Fibroblast of skin of back (primary cell): ENCODE measurements at regions not wholly inside any gene's neighbourhood (a gene's known extent, or its start where the extent isn't known, plus 50 kb on each side); places are given as distances from the start of the nearest gene placed in this dataset.
"Not testable (repeated sequence)": the region's sequence is repeated elsewhere in the genome, so short reads cannot be mapped to it uniquely, and the experiment has no call there.

Experiments
- DNase-seq: peaks from one replicate; pipeline ENCODE4 v3.0.0-alpha.2; 2013

DNA sequence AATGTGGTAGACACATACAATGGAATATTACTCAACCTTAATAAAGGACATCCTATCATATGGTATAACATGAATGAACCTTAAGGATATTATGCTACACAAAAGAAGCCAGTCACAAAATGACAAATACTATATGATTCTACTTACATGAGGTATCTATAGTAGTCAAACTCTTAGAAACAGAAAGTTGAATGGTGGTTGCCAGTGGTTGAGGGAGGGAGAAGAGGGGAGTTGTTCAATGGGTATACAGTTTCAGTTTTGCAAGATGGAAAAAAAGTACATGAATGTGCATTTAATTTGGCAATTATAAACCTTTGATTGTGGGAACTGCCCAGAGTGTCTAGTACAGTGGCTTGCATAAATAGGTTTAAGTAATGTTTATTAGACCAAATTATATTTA lies 473.3 kb upstream of the ZNF608 start:
- DNase-seq, result no peak

DNA sequence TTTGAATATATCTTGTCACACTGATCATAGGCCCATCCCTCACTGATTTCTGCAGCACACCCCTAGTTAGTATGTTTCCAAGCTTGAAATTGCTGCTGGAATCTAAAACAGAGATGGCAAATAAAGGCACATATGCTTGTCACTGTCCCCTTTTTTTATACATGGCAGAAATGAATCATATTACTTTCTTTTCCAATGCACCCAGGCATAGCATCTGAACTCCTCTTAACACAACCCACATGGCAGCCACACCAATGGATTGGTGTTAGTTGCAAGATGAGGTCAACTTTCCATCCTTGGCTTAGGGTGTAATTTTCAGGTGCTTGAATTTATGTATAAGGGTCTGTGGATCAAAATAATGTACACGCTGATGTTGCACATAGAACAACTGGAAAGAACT lies 473.8 kb upstream of the ZNF608 start:
- no peak for DNase-seq

DNA sequence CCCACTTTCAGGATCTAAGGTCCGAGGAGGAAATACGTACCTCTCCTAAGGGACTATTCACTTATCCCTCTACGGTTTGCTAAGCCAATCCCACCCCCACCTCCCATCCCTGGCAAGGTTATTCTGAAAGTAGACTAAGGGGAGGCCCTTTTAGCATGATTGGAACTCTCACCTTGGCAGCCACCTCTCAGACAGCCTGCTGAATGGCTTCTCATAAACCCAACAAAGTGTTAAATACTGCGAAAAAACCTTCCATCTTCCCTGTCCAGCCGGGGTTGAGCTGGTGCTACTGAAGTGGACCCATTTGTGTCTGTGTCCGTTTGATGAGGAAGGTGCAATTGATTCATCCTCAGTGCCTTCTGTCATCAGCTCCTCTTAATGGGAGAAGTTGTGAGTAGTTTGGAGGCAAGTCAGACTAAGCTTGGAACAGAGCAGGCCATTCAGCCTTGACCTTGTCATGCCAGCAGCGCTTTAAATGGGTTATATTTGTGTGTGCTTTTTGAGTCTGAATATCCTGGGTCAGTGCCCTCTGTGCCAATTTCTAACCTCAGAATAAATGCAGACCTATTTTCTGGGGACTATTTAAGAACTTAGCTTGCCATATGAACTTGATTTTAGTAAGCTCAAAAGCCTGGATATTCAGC lies 476.3 kb upstream of the ZNF608 start:
- no peak for DNase-seq

DNA sequence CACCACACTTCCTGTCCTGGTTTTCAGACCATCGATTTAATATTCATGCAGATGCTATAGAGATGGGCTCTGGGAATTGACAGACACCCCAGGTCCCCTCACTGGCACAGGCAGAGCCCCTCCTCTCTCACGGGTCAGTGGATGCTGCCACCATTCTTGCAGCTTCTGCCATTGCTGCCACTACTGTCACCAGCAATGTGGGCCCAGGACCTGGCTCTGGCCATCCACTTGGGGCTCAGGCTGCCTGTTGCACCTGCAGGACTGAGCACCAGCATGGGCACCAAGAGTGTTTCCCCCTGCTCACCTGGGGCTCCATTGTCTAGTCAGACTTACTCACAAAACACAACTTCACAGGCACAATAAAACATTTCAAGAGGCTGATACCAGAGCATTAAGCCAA lies 479.0 kb upstream of the ZNF608 start:
- DNase-seq, result no peak

DNA sequence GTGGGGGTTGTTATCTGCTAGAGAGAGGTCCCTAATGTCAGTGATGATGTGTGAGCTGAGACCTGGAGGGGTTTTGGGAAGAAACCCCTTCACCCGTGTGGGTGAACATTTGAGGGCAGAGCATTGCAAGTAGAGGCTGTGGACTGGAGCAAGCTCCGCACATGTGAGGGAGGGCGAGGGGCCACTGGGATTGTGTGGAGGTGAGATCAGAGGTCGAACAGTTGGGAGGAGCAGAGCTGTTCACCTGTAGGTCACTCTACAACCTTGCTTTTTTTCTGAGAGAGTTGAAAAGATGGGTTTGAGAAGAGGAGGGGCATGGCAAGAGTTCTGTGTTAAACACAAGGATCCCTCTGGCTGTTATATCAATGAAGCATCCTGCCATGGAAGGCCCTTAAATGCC lies 480.4 kb upstream of the ZNF608 start:
- no peak for DNase-seq

DNA sequence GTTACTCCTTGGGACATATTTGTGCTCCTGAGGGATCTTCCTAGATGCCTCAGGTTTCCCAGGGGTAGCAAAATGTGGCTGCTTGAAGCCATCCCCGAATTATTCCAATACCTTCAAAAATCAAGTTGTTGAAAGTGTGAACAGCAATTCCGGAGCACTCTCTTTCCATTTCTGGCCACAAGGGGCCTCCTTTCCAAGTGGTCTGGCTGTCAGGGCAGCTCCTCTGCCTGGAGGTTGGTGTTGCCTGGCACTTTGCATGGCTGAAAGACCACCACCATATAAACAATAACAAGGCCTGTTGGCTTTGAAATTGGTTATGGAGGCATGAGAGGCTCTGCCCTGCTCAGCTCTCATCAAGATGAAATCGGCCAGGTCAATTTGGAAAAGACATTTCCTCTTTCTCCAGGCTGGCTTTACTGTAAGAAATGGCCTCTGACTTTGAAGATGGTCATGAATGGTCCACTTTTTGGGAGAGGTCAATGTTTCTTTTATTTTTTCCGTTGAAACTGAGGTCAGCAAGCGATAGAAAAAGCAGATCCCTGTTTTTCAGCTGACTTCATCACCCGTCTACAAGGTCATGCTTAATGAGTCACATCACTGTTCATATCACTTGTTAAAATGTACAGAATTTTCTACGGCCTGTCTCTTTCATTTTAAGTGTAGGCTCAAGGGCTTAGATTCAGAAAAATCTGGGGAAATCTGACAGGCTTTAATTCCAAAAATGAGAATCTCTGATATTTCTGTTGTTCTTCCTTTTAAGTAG lies 481.1 kb upstream of the ZNF608 start:
- DNase-seq, result peak; percentile 18

DNA sequence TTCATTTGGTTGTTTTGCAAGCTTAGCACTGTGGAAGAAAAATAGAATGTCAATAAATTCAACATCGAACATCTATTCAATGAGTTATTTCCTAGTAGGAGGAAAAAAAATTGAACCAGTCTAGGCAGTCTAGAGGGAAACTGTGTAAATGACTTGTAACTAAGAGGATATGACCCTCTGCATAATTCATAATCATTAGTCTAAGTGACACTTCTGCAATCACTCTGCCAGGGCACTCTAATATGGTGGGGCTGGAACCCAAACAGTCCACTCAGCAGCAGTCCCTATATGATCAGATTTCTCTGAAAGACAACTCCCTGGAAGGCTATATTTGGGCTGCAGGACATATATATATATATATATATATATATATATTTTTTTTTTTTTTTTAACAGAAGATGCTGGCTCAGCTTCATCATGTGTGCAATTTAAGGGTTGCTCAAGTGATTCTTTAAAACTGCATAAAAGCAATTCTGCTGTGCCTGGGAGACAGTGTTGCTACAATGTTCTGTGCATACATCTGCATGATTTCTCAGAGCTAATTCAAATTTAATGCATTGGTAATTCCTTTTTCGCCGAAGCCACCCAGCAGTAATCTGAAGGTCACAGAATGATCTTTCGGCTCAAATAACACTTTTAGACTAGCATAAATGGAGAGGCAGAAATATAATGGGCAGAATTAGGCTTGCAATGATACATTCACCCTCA lies 482.1 kb upstream of the ZNF608 start:
- no peak for DNase-seq

DNA sequence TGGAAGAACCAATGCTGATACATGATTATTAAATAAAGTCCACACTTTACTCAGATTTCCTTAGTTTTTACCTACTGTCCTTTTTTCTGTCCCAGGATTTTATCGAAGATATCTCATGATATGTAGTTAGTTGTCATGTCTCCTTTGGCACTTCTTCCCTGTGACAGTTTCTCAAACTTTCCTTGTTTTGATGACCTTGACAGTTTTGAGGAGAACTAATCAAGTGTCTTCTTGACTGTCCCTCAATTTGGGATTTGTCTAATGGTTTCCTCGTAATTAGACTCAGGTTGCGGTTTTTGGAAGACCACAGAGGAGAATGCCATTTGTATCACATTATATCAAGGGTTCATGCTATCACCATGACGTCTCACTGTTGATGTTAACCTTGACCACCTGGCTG lies 483.1 kb upstream of the ZNF608 start:
- no peak for DNase-seq

DNA sequence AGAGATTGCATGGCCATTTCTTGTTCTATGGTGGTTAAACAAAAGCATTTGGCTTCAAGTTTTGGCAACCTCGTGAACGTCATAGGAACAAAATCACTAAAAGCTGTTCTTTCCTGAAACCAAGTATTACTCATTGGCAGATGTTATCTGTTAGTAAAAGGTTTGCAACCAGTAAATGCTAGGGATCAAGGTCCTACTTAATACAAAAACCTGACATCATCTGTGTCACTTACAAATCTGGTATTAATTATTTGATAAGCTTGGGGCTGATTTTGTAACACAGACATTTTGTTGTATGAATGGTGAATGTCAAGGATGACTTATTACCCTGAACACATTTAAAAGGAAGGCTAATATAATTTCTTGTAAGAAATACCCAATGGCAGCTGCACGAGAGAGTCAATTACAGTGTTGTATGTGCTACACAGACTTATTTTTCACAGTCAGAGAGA lies 486.4 kb upstream of the ZNF608 start:
- peak; percentile 42 for DNase-seq

DNA sequence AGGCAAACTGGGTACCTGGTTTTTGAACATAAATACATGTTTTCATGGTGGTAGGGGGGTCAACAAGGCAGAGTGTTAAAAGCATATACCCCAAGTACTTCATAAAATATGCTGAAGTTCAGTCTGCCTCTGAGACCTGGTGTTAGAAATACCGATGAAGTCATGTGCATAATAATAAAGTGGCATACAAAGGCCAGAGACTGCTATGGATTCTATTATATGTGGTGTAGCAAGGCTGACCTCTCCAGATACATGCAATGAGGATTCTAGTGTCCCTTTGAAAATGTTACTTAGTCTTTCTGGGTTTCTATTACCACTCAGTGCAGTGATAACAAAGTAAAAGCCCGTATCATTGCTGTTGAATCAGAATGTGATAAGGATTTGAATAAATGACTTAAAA lies 487.5 kb upstream of the ZNF608 start:
- no peak for DNase-seq

DNA sequence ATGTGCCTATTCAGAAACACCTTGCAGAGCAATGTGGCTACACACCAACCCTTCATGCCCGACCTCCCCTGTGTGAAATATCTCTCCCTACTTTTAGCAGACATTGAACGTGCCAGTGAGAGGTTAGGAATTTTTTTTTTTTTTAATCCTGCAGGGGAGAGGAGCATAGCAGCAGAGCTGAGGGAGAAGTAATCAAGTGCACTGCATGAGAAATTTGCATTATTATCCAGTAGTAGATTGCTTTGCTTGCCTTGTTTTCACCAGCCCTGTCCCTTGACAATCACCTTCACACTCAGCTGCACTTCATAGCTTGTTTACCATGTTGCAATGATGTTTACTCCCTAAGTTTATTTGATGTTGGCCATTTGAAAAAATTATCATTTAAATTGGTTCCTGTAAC lies 489.6 kb upstream of the ZNF608 start:
- DNase-seq, result no peak

DNA sequence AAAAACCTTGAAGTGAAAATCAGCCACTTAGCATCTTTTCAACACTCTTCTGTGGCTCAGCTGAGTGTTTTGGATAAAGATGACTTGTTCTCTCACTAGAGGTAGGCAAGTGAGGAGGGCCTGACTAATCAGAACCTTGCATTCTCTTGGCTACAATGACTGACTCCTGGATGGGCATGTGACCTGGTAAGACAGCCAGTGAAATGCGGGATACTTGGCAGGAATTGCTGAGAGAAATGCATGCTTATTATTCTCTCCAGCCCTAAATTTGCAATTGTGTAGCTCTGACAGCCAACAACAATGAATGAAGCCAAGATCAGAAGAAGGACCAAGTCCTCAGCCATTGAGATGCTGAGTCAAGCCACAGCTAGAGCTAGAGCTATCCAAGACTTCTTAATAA lies 490.5 kb upstream of the ZNF608 start:
- DNase-seq, result no peak

DNA sequence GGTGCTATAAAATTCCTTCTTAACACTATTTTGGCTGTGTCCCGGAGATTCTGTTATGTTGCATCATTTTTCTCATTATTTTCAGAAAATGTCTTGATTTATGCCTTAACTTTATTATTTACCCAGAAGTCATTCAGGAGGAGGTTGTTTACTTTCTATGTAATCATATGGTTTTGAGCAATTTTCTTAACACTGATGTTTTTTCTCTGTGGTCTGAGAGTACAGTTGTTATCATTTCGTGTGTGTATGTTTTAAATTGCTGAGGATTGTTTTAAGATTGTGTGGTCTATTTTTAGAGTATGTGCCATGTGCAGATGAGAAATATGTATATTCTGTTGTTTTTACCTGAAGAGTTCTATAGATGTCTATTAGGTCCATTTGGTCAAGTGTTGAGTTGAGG lies 498.1 kb upstream of the ZNF608 start:
- no peak for DNase-seq

DNA sequence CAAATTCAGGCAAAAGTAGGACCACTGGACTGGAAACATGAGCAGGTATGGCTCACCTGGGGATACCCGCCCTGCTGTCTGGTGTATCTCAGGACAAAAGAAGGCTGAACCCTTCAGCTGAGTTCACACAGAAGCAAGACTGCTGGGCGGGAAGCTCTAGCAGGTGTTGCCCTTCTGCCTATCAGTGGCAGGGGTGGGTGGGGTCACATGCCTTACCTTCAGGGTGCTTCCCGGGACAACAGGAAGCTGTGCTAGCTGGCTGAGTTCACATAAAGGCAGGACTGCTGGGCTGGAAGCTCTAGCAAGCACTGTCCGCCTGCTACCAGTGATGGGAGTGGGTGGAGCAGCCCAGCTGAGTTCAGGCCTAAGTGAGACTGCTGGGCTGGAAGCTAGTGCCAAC lies 498.8 kb upstream of the ZNF608 start:
- no peak for DNase-seq

DNA sequence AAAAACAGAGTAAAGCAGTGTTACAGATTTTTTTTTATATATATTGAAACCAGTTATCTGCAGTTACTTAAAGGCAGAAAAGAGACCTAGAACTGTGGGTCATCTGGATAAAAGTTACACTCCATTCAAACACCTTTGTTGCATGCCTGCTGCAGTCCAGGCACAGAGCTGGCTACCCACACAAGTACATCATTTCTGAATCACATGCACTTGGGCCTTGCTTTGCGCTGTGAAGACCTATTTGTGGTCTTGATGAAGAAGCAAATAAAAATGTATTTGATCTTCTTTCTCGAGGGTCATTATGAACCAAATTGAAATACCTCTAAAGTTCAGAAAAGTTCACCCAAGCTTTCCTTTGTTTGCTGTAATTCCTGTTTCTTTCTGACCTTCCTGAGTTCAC lies 503.0 kb upstream of the ZNF608 start:
- DNase-seq, result no peak

DNA sequence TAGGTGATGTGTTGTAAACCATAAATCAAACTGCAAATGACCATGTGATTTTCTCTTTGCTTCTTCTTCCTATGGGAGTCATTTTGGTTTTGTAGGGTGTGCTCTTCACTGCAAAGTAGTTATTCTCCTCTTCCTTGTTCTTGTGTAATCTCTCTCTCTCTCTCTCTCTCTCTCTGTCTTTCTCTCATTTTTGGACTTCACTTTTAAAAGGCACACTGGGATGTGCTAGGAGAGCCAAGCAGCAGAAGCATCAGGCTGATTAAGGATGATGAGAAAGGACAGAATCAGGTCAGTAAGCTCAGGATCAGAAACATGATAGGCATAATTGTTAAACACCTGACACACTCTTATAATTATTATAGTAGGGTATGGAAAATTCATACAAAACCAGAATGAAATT lies 505.3 kb upstream of the ZNF608 start:
- DNase-seq, result no peak

DNA sequence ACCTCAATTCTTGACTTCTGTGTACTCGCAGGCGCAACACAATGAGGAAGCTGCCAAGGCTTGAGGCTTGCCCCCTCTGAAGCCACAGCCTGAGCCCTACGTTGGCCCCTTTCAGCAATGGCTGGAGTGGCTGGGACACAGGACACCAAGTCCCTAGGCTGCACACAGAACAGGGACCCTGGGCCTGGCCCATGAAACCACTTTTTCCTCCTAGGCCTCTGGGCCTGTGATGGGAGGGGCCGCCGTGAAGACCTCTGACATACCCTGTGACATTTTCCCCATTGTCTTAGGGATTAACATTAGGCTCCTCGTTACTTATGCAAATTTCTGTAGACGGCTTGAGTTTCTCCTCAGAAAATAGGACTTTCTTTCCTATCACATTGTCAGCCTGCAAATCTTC lies 507.2 kb upstream of the ZNF608 start:
- DNase-seq, result not testable (repeated sequence)

DNA sequence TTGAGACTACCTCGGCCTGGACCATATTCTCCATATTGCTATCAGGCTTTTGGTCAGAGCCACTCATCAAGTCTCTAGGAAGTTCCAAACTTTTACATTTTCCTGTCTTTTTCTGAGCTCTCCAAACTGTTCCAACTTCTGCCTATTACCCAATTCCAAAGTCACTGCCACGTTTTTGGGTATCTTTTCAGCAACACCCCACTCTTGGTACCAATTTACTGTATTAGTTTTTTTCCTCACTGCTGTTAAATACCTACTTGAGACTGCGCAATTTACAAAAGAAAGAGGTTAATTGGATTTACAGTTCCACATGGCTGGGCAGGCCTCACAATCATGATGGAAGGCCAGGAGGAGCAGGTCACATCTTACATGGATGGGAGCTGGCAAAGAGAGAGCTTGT lies 507.8 kb upstream of the ZNF608 start:
- no peak for DNase-seq

DNA sequence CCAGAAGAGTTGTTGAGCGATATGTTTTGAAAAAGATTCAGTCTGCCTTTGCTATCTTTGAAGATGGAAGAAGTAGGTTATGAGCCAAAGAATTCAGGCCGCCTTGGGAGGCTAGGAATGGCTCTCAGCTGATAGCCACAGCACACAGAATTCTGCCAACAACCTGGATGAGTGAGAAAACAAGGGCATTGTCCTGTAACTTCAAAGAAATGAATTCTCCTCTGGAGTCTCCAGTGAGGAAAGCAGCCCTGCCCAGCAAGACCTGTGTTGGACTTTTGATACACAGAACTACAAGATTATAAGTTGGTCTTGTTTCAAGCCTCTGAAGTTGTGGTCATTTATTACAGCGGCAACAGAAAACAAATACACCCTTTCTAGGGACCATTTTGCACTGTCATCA lies 509.9 kb upstream of the ZNF608 start:
- no peak for DNase-seq

DNA sequence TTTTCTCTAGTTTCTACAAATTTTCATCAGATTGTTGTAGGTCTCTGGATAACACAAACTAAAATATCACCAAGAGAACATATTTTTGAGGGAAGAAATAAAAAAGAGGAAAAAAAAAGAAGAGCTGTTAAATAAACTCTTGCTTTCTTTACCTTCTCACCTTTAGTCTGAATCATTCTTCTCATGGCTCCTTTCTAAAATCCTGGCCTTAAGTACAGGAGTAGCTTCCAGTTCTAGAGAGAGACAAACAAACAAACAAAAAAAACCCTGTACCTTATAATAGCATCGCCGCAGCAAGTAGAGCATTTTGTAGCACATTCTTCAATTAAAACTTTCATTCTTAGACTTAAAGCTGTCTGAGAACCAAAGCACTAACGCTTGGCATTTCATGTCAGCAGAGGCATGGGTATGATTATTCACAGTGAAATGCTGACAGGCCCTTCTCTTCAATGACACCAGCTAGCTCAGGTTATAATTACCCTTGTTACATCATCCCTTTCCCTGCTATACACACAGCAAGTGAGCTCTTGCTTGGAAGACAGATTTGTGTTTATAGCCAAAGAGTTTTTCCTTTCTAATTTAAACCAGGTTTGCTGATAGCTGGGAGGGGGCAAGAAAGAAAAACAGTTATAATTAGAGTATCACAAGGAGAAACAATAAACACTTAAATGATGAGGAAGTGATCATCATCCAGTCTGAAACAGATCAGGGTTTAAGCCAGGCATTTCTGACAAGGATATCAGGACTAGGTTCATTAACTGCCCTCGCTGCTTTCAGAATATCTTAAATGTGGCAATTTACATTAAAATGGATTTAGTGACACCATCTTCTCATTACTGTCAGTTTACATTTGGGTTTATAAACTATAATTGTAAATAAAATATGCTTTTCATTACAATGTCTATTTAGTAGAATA lies 510.9 kb upstream of the ZNF608 start:
- DNase-seq, result peak; percentile 47

DNA sequence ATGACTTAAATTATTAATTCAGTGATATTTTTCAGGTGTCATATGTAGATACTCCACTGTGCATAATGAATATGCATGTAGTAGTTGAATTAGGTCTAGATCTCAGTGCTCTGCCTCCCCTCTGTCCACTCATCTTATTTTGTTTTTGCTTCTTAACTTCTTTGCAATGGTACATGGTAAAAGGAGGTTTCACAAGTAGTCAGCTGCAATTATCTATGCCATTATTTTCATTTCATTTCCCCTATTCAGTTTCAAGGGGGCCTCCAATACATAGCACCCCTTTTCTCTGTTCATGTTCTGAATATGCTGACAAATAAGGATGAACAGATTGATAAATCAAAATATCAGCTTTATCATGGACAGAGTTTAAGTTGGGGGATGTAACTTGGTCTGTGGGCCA lies 511.6 kb upstream of the ZNF608 start:
- no peak for DNase-seq

DNA sequence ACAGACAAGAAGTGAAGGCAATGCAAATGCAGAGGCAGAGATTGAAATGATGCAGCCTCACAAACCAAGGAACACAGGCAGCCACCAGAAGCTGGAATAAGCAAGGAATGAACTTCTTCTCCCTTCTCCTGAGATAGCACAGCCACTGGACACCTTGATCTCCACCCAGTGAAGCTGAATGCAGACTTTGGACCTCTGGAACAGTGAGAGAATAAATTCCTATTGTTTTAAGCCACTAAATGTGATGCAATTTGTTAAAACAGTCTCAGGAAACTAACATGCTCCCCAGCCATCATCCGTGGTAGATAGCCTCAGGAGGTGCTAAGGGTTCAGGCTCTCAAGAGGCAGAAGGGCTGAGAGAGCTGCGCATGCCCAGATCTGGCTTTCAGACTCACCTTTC lies 512.2 kb upstream of the ZNF608 start:
- DNase-seq, result no peak
